Left ventricle myocardium inferior (tissue), 1 donor: ENCODE measurements at regions not wholly inside any gene's neighbourhood (a gene's known extent, or its start where the extent isn't known, plus 50 kb on each side); places are given as distances from the start of the nearest gene placed in this dataset.

ENCODE experiments used
- DNase-seq: peaks from one replicate; pipeline ENCODE4 v3.0.0-alpha.2; 2020
- H3K27ac ChIP-seq: fragments of 200-600 bp; replicated peaks from 2 replicates; pipeline ENCODE4 v1.8.0; 2021
- H3K27me3 ChIP-seq: fragments of 200-600 bp; 2 replicates; pipeline ENCODE4 v1.8.0; 2021; ENCODE audit warnings: low read depth
- H3K36me3 ChIP-seq: fragments of 200-600 bp; 2 replicates; pipeline ENCODE4 v1.8.0; 2021
- H3K4me1 ChIP-seq: fragments of 200-600 bp; 2 replicates; pipeline ENCODE4 v1.8.0; 2021
- H3K4me3 ChIP-seq: fragments of 200-600 bp; 2 replicates; pipeline ENCODE4 v1.8.0; 2021; ENCODE audit warnings: mild to moderate bottlenecking, moderate library complexity
- H3K9me3 ChIP-seq: fragments of 200-600 bp; replicated peaks from 2 replicates; pipeline ENCODE4 v1.8.0; 2021
- CTCF ChIP-seq: fragments of 200-600 bp; IDR thresholded peaks from 2 replicates; pipeline ENCODE4 v1.8.0; 2021; ENCODE audit warnings: antibody characterized with exemption, mild to moderate bottlenecking, borderline replicate concordance
- intact Hi-C: fragments of 100-400 bp; cut with micrococcal nuclease; formaldehyde crosslinking; loops from one replicate; pipeline ENCODE4 v1.11.0; 2022
- donor health status: DM: no; HTN: yes; CAD: no; lungs with severe emphysema.

GRCh38 chr2:67790622-67791021 lies 272.2 kb downstream of the C1D start:
- TF ChIP-seq CTCF, result no peak
- intact Hi-C loops, result no loop called here
- Histone ChIP-seq H3K4me1 (no peaks in the 10 kb centered on the region), H3K36me3 (no peaks in the 10 kb centered on the region), H3K27ac (no peak overlapping the region), H3K9me3 (no peaks in the 10 kb centered on the region), H3K4me3 (no peak overlapping the region), H3K27me3 (peaks cover 12% of the 10 kb centered on the region)
- DNase-seq, result no peak

- peaks cover 12% of the 10 kb centered on the region for H3K27me3 ChIP-seq
- no peak for DNase-seq
- H3K9me3 ChIP-seq, result no peaks in the 10 kb centered on the region
- H3K4me1 ChIP-seq, result no peaks in the 10 kb centered on the region
- no peak overlapping the region for H3K27ac ChIP-seq
- TF ChIP-seq CTCF, result no peak
- H3K4me3 ChIP-seq, result no peak overlapping the region
- no peaks in the 10 kb centered on the region for H3K36me3 ChIP-seq
- intact Hi-C loops, result no loop called here
Measured at GRCh38 chr2:67792191-67792590, 270.6 kb downstream of the C1D start.

GRCh38 chr2:67792681-67793091 lies 270.1 kb downstream of the C1D start:
- TF ChIP-seq CTCF, result no peak

GRCh38 chr2:67797801-67798540 lies 264.8 kb downstream of the C1D start:
- Histone ChIP-seq H3K4me1 (peaks cover 6% of the 10 kb centered on the region), H3K36me3 (no peaks in the 10 kb centered on the region), H3K27ac (peak overlapping the region; percentile 20), H3K9me3 (no peaks in the 10 kb centered on the region), H3K4me3 (no peak overlapping the region), H3K27me3 (peaks cover 7% of the 10 kb centered on the region)
- intact Hi-C loops, result no loop called here
- no peak for DNase-seq
- TF ChIP-seq CTCF, result no peak

More at GRCh38 chr2:67792681-67793091, 270.1 kb downstream of the C1D start:
- no peaks in the 10 kb centered on the region for H3K9me3 ChIP-seq
- intact Hi-C loops, result no loop called here
- DNase-seq, result no peak
- no peak overlapping the region for H3K27ac ChIP-seq
- H3K4me1 ChIP-seq, result no peaks in the 10 kb centered on the region
- no peaks in the 10 kb centered on the region for H3K36me3 ChIP-seq
- peaks cover 12% of the 10 kb centered on the region for H3K27me3 ChIP-seq
- H3K4me3 ChIP-seq, result no peak overlapping the region

- intact Hi-C loops, result no loop called here
- no peak for TF ChIP-seq CTCF
- Histone ChIP-seq H3K36me3 (no peaks in the 10 kb centered on the region), H3K4me1 (peaks cover 6% of the 10 kb centered on the region), H3K27ac (peak overlapping the region; percentile 20), H3K27me3 (peaks cover 4% of the 10 kb centered on the region), H3K9me3 (no peaks in the 10 kb centered on the region), H3K4me3 (no peak overlapping the region)
- DNase-seq, result no peak
Measured at GRCh38 chr2:67798541-67799160, 264.2 kb downstream of the C1D start.
